HCT116 (cell line): ENCODE measurements at regions not wholly inside any gene's neighbourhood (a gene's known extent, or its start where the extent isn't known, plus 50 kb on each side); places are given as distances from the start of the nearest gene placed in this dataset.

Experiments used
- ATAC-seq: fragments of 200-7000 bp; cut with Tn5 transposase; 2 replicates; pipeline ENCODE4 v1.9.1; 2020; ENCODE audit warnings: mild to moderate bottlenecking, moderate library complexity
- BruUV-seq: library from RNA; stranded (reverse); fragments of 400-500 nt; replicated peaks from 2 replicates; lab custom pipeline; 2021; lab: Mats Ljungman, UMichigan
- CTCF ChIA-PET: fragments of 300-600 bp; sonication (Branson Sonifier 250); formaldehyde crosslinking; loops from one replicate; lab custom pipeline; 2021; ENCODE audit warnings: antibody characterized with exemption; lab: Charles Lee
- POLR2A ChIA-PET: fragments of 300-600, 350-600 bp; sonication (Branson Sonifier 250); formaldehyde crosslinking; loops from one replicate; lab custom pipeline; 2021; ENCODE audit warnings: antibody characterized with exemption; lab: Charles Lee
- RAD21 ChIA-PET, 2 experiments: fragments of 300-600 bp; sonication (Branson Sonifier 250); formaldehyde crosslinking; loops; one replicate each; lab custom pipeline; 2023; ENCODE audit warnings: low total read pairs in 2 of 2; ENCODE audit not compliant: uncharacterized antibody in 2 of 2, unreplicated experiment in 2 of 2, low non-redundant PET in 1 of 2; lab: Charles Lee
- DNase-seq: peaks from one replicate; pipeline ENCODE4 v3.0.0-alpha.2; 2010; ENCODE audit warnings: low read depth, low spot score
- H2AFZ ChIP-seq: fragments of 200-600 bp; shearing (Covaris generic), sonication (generic); 2 replicates; pipeline ENCODE4 v1.6.1; 2017; ENCODE audit warnings: low read depth, mixed run types, mixed read lengths, antibody characterized with exemption, low read length; ENCODE audit not compliant: poor library complexity, severe bottlenecking
- H3K27ac ChIP-seq: 2 replicates; pipeline ENCODE4 v1.5.1; 2012; ENCODE audit warnings: low read depth, low read length
- H3K27me3 ChIP-seq: fragments of 200-600 bp; sonication (generic); 2 replicates; pipeline ENCODE4 v1.6.1; 2016; ENCODE audit warnings: mixed run types, low read length, mixed read lengths; ENCODE audit not compliant: insufficient read depth
- H3K36me3 ChIP-seq, 2 experiments: fragments of 200-500 bp in 1 of 2; fragments of 200-600 bp in 1 of 2; sonication (Bioruptor generic) in 1 of 2; sonication (generic) in 1 of 2; 2 replicates each; pipeline versions ENCODE4 v1.5.1 to v1.6.1; 2014 to 2016; ENCODE audit warnings: low read length in 2 of 2, inconsistent platforms in 1 of 2, mixed read lengths in 1 of 2, mixed run types in 1 of 2; ENCODE audit not compliant: insufficient read depth in 2 of 2, control insufficient read depth in 1 of 2
- H3K4me1 ChIP-seq, 2 experiments: fragments of 200-600 bp in 1 of 2; sonication (generic) in 1 of 2; 2 replicates each; pipeline versions ENCODE4 v1.5.1 to v1.6.1; 2012 to 2017; ENCODE audit warnings: low read length in 2 of 2, inconsistent platforms in 1 of 2, mild to moderate bottlenecking in 1 of 2, mixed read lengths in 1 of 2, mixed run types in 1 of 2, moderate library complexity in 1 of 2; ENCODE audit not compliant: insufficient read depth in 2 of 2, control insufficient read depth in 1 of 2
- H3K4me2 ChIP-seq: fragments of 200-600 bp; sonication (generic); 2 replicates; pipeline ENCODE4 v1.6.1; 2017; ENCODE audit warnings: mixed run types, low read length, mixed read lengths
- H3K4me3 ChIP-seq, 2 experiments: fragments of 200-600 bp in 1 of 2; sonication (generic) in 1 of 2; replicated peaks in 1 of 2; 2 replicates each; pipeline ENCODE4 v1.5.1; 2011 to 2016; ENCODE audit warnings: low read length in 2 of 2, control low read depth in 1 of 2, low read depth in 1 of 2, mild to moderate bottlenecking in 1 of 2, mixed read lengths in 1 of 2, mixed run types in 1 of 2
- H3K79me2 ChIP-seq: fragments of 200-600 bp; sonication (generic); 2 replicates; pipeline ENCODE4 v1.6.1; 2017; ENCODE audit warnings: mild to moderate bottlenecking, mixed run types, low read length, moderate library complexity, mixed read lengths; ENCODE audit not compliant: insufficient read depth
- H3K9ac ChIP-seq: fragments of 200-600 bp; sonication (generic); 2 replicates; pipeline ENCODE4 v1.6.1; 2016; ENCODE audit warnings: low read length, mixed read lengths
- H3K9me2 ChIP-seq: fragments of 200-600 bp; sonication (generic), shearing (Covaris generic); 2 replicates; pipeline ENCODE4 v1.6.1; 2017; ENCODE audit warnings: mixed run types, mild to moderate bottlenecking, moderate library complexity; ENCODE audit not compliant: insufficient read depth
- H3K9me3 ChIP-seq, 2 experiments: fragments of 200-500 bp in 1 of 2; fragments of 200-600 bp in 1 of 2; sonication (Bioruptor generic) in 1 of 2; sonication (generic) in 1 of 2; 2 replicates each; pipeline ENCODE4 v1.6.1; 2014 to 2017; ENCODE audit warnings: low read length in 2 of 2, mixed read lengths in 2 of 2, inconsistent platforms in 1 of 2, low read depth in 1 of 2, mild to moderate bottlenecking in 1 of 2, mixed run types in 1 of 2, moderate library complexity in 1 of 2; ENCODE audit not compliant: control insufficient read depth in 1 of 2, insufficient read depth in 1 of 2
- H4K20me1 ChIP-seq: fragments of 200-600 bp; sonication (generic), shearing (Covaris generic); 2 replicates; pipeline ENCODE4 v1.6.1; 2017; ENCODE audit warnings: mixed run types, mild to moderate bottlenecking, moderate library complexity; ENCODE audit not compliant: insufficient read depth
- CBX3 ChIP-seq: IDR thresholded peaks from 2 replicates; pipeline ENCODE4 v1.6.1; 2012; ENCODE audit warnings: low read depth
- ELF1 ChIP-seq: IDR thresholded peaks from 2 replicates; pipeline ENCODE4 v1.6.1; 2012; ENCODE audit warnings: low read depth, borderline replicate concordance
- EZH2 ChIP-seq: fragments of 200-600 bp; sonication (generic); IDR thresholded peaks from 2 replicates; pipeline ENCODE4 v1.6.1; 2017; ENCODE audit warnings: antibody characterized with exemption, mixed run types
- POLR2A ChIP-seq: IDR thresholded peaks from 2 replicates; pipeline ENCODE4 v1.7.0; 2011; ENCODE audit warnings: borderline replicate concordance; ENCODE audit not compliant: insufficient read depth, insufficient read length; ENCODE audit errors: extremely low read depth
- POLR2AphosphoS5 ChIP-seq: IDR thresholded peaks from 2 replicates; pipeline ENCODE4 v1.6.1; 2011; ENCODE audit warnings: mild to moderate bottlenecking, low read depth, low read length, moderate library complexity
- SIN3A ChIP-seq: IDR thresholded peaks from 2 replicates; pipeline ENCODE4 v1.6.1; 2012; ENCODE audit warnings: low read depth
- SP1 ChIP-seq: IDR thresholded peaks from 2 replicates; pipeline ENCODE4 v1.6.1; 2012; ENCODE audit warnings: low read depth
- SRF ChIP-seq: IDR thresholded peaks from 2 replicates; pipeline ENCODE4 v1.6.1; 2012; ENCODE audit warnings: low read depth
- TCF7L2 ChIP-seq: IDR thresholded peaks from 2 replicates; pipeline ENCODE4 v1.7.0; 2011; ENCODE audit warnings: borderline replicate concordance, inconsistent platforms; ENCODE audit not compliant: insufficient read depth, insufficient read length; ENCODE audit errors: extremely low read depth
- YY1 ChIP-seq: IDR thresholded peaks from 2 replicates; pipeline ENCODE4 v1.6.1; 2011; ENCODE audit warnings: low read length, low read depth, moderate library complexity, mild to moderate bottlenecking; ENCODE audit not compliant: insufficient replicate concordance; ENCODE audit errors: extremely low read depth
- intact Hi-C: fragments of 100-400 bp; cut with micrococcal nuclease; formaldehyde crosslinking; loops from 2 replicates; pipeline ENCODE4 v1.10.0; 2022
- TF ChIP-seq, protein P1 (sequence below), 3 experiments: fragments of 200-600 bp in 1 of 3; sonication (generic) in 1 of 3; IDR thresholded peaks in 2 of 3; conservative IDR thresholded peaks in 1 of 3; 2 replicates each; pipeline ENCODE4 v1.5.1; 2012 to 2017; ENCODE audit warnings: low read depth in 2 of 3, low read length in 2 of 3, antibody characterized with exemption in 1 of 3, borderline replicate concordance in 1 of 3, control low read depth in 1 of 3, mild to moderate bottlenecking in 1 of 3, mixed read lengths in 1 of 3, mixed run types in 1 of 3, moderate library complexity in 1 of 3; ENCODE audit not compliant: insufficient read depth in 1 of 3
- TF ChIP-seq, protein P2 (sequence below): IDR thresholded peaks from 2 replicates; pipeline ENCODE4 v1.6.1; 2012; ENCODE audit warnings: low read depth
- TF ChIP-seq, protein P3 (sequence below): IDR thresholded peaks from 2 replicates; pipeline ENCODE4 v1.6.1; 2012

DNA sequence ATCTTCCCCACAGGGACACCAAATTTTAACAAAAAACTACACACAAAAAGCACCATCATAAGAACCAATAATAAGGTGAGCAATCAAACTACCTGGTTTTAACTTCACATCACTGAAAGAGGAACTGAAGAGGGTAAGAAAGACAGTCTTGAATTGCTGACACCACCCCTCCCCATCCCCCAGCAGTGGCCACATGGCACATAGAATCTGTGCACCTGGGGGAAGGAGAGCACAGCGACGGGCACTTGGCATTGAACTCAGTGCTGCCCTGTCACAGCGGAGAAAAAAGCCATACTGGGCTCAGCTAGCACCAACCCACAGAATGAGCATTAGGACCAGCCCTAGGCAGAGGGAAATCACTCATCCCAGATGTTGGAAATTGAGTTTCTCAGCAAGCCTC is 640.0 kb upstream of the ADGRL2 start:
- no peak for ATAC-seq
- intact Hi-C loops: no loop called here
- RAD21 ChIA-PET: no interaction called here
- no peaks in the 10 kb centered on the region for H3K4me1 ChIP-seq
- TF ChIP-seq POLR2A (no peak), CBX3 (no peak), ELF1 (no peak), TCF7L2 (no peak), POLR2AphosphoS5 (no peak)
- TF ChIP-seq, protein P1, sequence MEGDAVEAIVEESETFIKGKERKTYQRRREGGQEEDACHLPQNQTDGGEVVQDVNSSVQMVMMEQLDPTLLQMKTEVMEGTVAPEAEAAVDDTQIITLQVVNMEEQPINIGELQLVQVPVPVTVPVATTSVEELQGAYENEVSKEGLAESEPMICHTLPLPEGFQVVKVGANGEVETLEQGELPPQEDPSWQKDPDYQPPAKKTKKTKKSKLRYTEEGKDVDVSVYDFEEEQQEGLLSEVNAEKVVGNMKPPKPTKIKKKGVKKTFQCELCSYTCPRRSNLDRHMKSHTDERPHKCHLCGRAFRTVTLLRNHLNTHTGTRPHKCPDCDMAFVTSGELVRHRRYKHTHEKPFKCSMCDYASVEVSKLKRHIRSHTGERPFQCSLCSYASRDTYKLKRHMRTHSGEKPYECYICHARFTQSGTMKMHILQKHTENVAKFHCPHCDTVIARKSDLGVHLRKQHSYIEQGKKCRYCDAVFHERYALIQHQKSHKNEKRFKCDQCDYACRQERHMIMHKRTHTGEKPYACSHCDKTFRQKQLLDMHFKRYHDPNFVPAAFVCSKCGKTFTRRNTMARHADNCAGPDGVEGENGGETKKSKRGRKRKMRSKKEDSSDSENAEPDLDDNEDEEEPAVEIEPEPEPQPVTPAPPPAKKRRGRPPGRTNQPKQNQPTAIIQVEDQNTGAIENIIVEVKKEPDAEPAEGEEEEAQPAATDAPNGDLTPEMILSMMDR (IDR thresholded peaks at IDR 0.05 in 2 of 3, conservative IDR thresholded peaks at IDR 0.05 in 1 of 3; ENCODE audit: borderline replicate concordance in 1 of 3, insufficient read depth in 1 of 3, low read depth in 2 of 3, low read length in 2 of 3): no peak
- no peak overlapping the region for H3K4me2 ChIP-seq
- H3K36me3 ChIP-seq: no peaks in the 10 kb centered on the region
- DNase-seq: no peak
- no TSS peak for BruUV-seq
- no peaks in the 10 kb centered on the region for H3K79me2 ChIP-seq
- no peak overlapping the region for H3K27ac ChIP-seq
- H3K9ac ChIP-seq: no peak overlapping the region
- no peak overlapping the region for H2AFZ ChIP-seq
- no peaks in the 10 kb centered on the region for H3K27me3 ChIP-seq
- H3K9me3 ChIP-seq: no peaks in the 10 kb centered on the region; a peak in 1 of 4 replicates
- no peaks in the 10 kb centered on the region for H4K20me1 ChIP-seq
- no peaks in the 10 kb centered on the region for H3K9me2 ChIP-seq
- POLR2A ChIA-PET: no interaction called here
- H3K4me3 ChIP-seq: no peak overlapping the region
- CTCF ChIA-PET: no interaction called here

DNA sequence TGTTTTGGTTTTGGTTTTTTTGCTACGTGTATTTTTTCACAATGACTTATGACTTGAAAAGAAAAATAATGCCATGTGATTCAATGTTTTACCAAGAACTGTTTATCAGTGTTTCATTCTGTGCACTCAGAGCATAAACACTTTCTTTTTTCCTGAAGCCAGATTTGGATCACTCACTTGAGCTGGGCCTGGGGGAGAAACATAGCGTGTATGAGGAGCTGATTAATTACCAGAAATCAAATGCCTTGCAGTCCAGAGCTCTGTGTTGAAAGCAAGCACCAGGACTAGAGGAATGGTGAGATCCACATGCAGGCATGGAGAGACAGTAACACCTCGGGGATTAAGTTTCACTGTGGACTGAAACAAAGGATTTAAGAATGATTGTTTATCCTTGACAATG is 642.1 kb upstream of the ADGRL2 start:
- TF ChIP-seq EZH2 (no peak), YY1 (no peak), POLR2AphosphoS5 (no peak), ELF1 (no peak), SP1 (no peak), TCF7L2 (no peak), POLR2A (no peak), SRF (no peak), SIN3A (no peak)
- TF ChIP-seq, protein P2, sequence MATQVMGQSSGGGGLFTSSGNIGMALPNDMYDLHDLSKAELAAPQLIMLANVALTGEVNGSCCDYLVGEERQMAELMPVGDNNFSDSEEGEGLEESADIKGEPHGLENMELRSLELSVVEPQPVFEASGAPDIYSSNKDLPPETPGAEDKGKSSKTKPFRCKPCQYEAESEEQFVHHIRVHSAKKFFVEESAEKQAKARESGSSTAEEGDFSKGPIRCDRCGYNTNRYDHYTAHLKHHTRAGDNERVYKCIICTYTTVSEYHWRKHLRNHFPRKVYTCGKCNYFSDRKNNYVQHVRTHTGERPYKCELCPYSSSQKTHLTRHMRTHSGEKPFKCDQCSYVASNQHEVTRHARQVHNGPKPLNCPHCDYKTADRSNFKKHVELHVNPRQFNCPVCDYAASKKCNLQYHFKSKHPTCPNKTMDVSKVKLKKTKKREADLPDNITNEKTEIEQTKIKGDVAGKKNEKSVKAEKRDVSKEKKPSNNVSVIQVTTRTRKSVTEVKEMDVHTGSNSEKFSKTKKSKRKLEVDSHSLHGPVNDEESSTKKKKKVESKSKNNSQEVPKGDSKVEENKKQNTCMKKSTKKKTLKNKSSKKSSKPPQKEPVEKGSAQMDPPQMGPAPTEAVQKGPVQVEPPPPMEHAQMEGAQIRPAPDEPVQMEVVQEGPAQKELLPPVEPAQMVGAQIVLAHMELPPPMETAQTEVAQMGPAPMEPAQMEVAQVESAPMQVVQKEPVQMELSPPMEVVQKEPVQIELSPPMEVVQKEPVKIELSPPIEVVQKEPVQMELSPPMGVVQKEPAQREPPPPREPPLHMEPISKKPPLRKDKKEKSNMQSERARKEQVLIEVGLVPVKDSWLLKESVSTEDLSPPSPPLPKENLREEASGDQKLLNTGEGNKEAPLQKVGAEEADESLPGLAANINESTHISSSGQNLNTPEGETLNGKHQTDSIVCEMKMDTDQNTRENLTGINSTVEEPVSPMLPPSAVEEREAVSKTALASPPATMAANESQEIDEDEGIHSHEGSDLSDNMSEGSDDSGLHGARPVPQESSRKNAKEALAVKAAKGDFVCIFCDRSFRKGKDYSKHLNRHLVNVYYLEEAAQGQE: no peak
- TF ChIP-seq, protein P3, sequence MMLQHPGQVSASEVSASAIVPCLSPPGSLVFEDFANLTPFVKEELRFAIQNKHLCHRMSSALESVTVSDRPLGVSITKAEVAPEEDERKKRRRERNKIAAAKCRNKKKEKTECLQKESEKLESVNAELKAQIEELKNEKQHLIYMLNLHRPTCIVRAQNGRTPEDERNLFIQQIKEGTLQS: no peak
- RAD21 ChIA-PET: no interaction called here
- no peaks in the 10 kb centered on the region for H3K4me1 ChIP-seq
- H3K9me2 ChIP-seq: no peaks in the 10 kb centered on the region
- CTCF ChIA-PET: no interaction called here
- intact Hi-C loops: no loop called here
- H3K9me3 ChIP-seq: no peaks in the 10 kb centered on the region; a peak in 1 of 4 replicates
- no peaks in the 10 kb centered on the region for H3K27me3 ChIP-seq
- H3K9ac ChIP-seq: no peak overlapping the region
- no TSS peak for BruUV-seq
- no peaks in the 10 kb centered on the region for H3K79me2 ChIP-seq
- H3K36me3 ChIP-seq: no peaks in the 10 kb centered on the region
- H2AFZ ChIP-seq: no peak overlapping the region
- no peak overlapping the region for H3K4me2 ChIP-seq
- no peak overlapping the region for H3K4me3 ChIP-seq
- POLR2A ChIA-PET: no interaction called here
- ATAC-seq (no peak), DNase-seq (no peak)
- no peaks in the 10 kb centered on the region for H4K20me1 ChIP-seq
- no peak overlapping the region for H3K27ac ChIP-seq
